ENCODE measurements at regions not wholly inside any gene's neighbourhood (a gene's known extent, or its start where the extent isn't known, plus 50 kb on each side); places are given as distances from the start of the nearest gene placed in this dataset.

- DNase-seq, result no peak
Observed at GRCh38 chr18:10258836-10259474, 195.5 kb upstream of the APCDD1 start.

DNA sequence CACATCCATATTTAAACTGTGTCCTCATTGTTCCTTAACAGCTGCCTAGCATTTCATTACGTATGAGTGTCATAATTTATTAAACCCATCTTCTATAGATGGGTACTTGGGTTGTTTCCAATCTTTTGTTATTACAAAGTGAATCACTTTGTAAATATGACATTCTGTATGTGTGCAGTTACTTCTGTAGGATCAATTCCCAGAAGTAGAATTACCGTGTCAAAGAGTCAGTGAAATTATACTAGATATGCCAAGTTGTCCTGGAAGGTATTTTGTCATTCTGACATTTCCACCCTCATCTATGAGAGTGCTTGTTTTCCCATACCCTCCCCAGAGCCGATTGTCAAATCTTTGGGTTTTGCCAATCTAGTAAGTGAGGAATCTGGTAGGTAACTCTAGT lies 194.5 kb upstream of the APCDD1 start:
- DNase-seq, result no peak

GRCh38 chr18:10261344-10262276 lies 192.8 kb upstream of the APCDD1 start:
- DNase-seq, result no peak

GRCh38 chr18:10262566-10262965 lies 191.9 kb upstream of the APCDD1 start:
- no peak for DNase-seq

DNA sequence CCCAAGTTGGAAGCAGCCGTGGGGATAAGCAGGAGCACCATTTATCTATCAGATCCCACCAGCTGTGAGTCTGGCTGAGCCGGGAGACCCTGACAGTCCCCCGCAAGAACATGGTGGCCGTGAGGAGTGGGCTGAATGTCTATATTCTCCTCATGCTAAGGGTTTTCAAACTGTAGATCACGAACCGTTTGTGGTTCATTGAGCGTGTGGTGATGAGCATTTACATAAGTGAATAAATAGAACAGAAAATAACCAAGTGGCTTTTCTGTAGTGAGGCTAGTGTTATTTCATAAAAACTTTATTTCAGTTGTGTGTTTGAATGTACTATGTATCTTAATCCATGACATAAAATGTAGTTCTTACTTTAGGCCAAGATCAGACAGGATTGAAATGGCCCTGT lies 190.2 kb upstream of the APCDD1 start:
- DNase-seq, result no peak

GRCh38 chr18:10265560-10266333 lies 188.7 kb upstream of the APCDD1 start:
- DNase-seq, result no peak

DNA sequence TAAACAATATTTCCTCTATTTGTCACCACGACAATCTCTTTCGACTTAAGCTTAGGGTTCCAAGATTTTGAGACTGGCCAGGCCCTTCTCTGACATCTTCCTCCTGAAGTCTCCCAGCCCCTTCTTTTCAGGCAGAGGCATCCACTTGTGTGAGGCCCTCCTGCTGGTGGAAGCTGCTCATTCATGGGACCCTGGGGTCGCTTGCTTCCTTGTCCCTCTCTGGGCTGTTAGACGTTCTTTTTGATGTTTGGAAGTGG lies 188.2 kb upstream of the APCDD1 start:
- DNase-seq, result no peak

DNA sequence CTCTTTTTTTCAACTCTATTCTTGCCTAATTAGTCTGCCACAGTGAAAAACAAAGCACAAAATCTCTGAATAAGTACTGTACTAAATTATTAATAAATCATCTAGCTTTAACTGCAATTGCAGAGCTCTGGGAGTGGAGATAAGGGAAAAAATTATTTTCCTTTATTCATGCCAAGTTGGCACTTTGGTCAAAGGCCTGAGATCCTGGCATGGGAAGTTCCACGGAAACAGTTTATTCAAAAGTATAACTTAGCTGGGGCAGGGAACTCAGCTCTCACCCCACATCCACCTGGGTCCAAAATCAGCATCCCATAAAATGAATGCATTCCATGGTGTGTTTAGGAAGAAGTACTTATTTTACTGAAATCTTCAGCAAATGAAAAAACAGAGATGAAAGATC lies 185.2 kb upstream of the APCDD1 start:
- DNase-seq, result no peak

DNA sequence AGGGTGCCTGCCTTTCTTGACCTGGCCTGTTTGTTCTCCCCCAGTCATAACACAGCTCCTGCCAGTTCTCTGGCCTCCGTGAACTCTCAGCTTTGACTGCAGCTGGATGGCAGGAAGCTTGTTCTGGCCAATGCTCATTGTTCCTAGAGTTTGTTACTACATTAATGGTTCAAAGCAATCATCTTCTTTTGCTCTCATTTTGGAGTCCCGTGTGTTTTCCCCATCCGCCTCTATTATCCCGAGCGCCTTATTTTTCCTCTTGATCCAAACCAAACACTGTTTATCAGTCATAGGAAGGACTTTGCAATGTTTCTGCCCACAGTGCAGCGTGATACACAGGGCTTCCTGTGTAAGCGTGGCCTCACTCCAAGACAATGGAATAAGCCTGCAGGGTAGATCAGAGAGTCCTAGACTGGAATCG lies 184.3 kb upstream of the APCDD1 start:
- no peak for DNase-seq

DNA sequence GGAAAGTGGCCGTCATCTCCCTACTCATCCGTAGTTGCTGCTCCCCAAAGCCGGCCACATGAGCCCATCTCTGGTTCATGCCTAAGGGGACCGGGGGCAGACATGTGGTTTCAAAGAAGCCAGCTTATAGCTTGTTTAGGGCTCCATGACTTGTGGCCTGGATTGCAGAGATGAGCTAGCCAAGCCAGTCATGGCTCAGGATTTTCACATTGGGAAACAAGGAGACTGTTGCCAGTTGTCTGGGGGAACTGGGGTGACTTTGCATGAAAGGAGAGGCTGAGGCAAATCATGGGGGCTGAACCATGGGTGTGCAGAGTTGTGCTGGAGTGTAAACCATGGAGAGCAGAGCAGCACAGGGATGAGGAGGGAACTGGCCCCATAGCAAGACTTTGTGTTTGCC lies 183.0 kb upstream of the APCDD1 start:
- no peak for DNase-seq

DNA sequence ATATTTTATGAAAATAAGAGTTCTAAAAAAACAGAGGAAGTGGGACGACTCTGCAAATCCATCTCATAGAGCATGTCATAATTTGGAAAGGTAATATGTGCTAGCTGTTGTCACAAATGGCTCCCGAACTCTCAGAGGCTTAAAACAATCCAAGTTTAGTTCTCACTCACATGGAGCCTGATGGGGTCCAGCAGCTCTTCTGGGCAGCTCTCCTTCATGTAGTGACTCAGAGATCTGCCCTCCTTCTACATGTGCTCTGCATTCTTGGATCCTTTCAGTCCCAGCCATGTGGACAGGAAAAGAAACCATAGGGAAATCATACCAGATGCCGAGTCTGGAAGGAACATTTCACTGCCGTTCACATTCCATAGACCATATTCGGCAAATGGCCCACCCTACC lies 180.1 kb upstream of the APCDD1 start:
- DNase-seq, result no peak

DNA sequence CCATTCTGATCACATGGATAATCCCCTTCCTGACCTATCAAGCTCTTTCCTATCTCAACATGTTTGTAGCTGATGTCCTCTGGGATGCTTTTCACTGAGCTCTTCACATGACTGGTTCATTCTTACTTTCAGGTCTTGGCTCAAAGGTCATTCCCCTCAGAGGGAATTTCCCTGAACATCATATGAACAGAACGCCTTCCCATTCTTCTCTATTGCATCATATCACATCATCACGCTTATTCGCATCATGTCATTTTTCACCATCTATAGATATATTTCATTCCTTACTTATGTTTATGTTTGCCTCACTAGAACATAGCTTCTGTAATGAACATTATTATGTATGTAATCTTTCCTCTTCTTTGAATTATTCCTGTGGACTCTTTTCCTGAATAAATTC lies 178.9 kb upstream of the APCDD1 start:
- no peak for DNase-seq

- no peak for DNase-seq
Observed at GRCh38 chr18:10278265-10278664, 176.2 kb upstream of the APCDD1 start.

DNA sequence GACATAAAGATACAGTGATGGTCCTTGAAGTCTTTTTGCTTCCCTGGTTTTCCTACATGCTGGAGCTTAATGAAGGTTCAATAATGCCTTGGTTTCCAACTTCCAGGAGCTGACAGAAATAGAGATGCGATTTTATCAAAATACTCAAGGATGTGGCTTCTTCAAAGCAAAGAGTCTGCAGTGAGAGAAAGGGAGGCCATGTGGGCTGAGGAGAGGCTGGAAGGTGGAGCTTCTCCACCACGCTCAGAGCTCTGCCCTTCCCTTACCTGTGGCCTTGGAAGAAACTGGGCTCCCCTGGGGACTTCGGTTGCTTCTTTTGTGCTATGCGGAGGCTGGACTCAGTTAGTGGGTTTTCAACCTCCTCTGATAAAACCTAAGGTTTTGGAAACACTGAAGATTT lies 175.0 kb upstream of the APCDD1 start:
- no peak for DNase-seq

- no peak for DNase-seq
Observed at GRCh38 chr18:10279905-10280644, 174.4 kb upstream of the APCDD1 start.

DNA sequence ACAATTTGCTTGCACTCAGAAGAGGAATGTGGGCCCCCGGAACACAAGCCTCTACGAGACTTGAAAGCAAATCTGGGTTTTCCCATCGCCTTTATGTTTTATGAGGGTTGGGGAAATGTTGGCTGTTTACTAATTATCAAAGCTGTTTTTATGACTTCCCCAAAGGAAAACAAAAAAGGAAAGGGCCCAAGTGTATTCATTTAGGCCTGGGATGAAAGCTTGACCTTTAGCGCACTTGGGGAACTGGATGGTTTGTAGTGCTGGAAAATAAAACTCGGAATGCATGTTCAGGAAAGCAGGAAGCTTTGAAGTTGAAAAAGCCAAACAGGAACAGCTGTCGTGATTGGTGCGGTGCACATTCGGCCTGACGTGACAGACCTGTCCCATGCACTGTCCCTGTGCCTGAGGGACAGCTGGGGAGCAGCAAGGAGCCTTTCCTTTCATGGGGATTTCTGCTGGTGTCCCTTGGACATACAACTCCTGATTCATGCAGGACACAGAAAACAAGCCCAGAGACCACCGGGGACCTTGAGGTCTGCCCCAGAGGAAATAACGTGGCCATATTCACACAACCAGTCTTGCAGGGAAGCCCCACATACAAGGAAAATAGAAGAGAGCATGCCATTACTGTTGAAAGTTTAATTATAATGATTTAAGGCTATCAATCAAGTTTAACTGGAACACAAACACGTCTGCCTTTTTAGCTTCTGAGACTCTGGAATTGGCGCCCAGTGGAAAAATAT lies 169.7 kb upstream of the APCDD1 start:
- no peak for DNase-seq

GRCh38 chr18:10285283-10285640 lies 169.2 kb upstream of the APCDD1 start:
- no peak for DNase-seq

- DNase-seq, result no peak
Observed at GRCh38 chr18:10286580-10287150, 167.8 kb upstream of the APCDD1 start.

GRCh38 chr18:10289251-10289650 lies 165.2 kb upstream of the APCDD1 start:
- DNase-seq, result no peak

DNA sequence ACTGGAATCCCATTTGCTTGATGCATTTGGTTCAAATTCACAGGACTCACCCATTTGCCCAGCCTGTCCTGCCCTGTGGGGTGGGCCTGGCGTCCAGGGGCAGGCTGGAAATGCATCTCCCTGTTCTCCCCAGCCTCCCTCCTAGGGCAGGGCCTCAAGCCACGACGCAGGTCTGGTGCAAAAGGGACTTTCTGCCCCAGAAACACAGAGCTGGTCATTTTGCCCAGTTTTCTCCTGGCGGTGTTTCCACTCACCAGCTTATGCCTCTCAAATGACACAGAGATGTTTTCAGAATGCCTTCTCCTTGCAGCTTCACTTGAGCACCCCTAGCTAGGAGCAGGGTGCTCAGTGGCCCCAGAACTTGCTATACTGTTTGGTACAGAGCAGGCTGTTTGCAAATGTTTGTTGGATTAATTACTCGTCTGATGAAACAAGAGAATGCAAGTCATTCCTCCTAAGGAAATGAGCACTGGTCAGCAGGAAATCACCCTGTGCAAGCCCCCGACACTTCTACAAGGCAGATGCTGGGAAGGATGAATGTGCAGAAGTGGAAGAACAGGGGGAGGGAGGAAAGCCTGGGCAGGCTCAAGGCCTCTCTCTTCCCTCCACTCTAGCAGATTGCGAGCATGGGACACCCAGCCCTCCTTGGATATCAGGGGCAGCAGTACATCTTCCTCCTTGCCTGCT lies 164.3 kb upstream of the APCDD1 start:
- no peak for DNase-seq

DNA sequence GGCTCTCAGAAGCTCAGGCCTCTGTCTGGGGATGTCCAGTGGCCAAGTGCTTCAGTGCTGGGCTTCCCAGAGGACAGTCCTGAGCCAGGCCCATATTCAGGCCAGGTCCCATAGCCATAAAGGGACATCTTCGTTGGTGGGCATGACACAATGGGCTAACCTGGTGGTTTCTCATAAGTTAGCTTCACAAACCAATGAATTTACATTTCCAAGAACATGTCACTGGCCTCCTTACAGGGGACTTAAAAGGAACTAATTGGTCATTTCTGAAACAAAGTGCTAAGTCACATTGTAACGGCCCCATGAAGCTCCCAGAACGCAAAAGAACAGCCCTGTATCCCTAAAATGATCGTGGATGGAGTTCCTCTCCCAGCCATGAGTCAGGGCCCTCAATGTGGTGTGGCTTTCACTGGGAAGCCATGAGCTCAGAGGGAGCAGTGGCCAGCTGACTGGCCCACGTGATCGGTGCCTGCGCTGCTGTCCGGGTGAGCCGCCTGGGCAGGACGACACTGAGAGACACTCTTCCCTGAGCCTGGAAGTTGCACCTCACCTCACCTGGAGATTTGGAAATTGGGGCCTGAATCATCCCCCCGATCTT lies 163.7 kb upstream of the APCDD1 start:
- DNase-seq, result no peak

All from CD4-positive, alpha-beta T cell treated with Interleukin-10 for 1 hour (primary cell).